Retina (tissue), 1 donor: ENCODE measurements at regions not wholly inside any gene's neighbourhood (a gene's known extent, or its start where the extent isn't known, plus 50 kb on each side); places are given as distances from the start of the nearest gene placed in this dataset.

Experiments used
- DNase-seq: peaks from one replicate; pipeline ENCODE4 v3.0.0-alpha.2; 2016

DNA sequence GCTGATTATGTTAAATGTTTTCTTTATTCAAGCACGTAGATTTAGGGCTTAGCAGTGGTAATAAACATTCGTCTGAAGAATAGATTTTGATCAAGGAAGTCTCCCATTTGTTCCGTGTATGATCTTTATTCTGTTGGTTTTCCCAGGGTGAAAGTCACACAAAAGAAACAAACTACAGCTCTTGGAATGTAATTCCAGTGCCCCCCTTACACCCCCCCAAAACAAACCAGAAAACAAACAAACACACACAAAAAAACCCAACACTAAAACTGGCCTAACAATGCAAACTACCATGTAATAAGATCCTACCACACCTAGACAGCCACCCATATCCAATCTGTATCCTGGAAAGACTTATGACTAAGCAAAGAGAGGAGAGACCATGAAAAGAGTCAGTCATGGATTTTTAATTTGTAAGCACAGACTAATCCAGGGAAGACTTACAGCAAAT is 196.2 kb upstream of the ELL2 start:
- DNase-seq, result no peak

DNA sequence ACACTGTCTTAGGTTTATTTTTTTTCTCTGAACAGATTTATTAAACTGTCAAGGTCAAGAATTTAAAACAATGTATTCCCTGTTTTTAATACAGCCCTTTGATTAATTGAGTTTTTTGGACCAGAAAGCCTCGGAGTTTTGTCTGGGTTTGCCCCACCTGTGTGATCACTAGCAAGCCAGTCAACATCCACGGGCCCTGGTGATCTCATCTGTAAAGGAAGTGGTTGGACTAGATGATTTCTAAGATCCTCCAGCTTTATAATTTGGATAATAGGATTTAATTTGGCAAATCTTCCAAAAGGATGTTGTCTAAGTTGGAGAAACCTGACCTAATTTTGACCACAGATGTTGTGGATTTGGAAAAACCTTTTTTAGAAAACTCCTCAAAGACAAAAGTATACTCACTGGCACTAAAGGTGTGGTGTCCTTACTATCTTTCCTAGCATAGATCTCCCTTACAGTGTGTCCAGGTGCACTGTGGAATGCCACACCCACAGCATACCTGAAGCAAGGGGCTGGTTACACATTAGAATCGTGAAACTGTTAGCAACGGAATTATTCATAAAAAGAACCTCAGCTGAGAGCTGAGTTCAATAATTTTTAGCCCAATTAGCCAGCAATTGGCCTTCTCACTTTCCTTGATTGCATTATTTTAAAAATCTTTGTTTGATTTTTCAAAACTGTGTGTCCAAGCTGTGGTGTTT is 195.6 kb upstream of the ELL2 start:
- DNase-seq, result no peak

DNA sequence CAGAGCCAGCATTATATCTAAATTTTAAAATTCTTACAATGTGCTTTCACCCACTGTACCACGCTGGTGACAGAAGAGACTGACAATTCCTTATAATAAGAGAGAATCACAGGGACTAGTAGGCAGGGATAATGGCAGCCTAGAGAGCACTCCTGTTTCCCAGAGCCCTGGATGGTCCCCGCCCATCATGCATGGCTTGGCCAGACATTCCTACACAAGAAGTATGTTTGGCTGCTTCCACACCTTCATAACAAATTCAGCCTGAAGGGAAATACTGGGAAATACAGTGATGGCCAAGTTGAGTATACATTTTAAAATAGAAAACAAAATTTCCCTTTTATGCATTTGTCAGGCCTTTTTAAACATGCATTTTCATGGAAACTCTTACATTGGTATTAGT is 193.5 kb upstream of the ELL2 start:
- no peak for DNase-seq

DNA sequence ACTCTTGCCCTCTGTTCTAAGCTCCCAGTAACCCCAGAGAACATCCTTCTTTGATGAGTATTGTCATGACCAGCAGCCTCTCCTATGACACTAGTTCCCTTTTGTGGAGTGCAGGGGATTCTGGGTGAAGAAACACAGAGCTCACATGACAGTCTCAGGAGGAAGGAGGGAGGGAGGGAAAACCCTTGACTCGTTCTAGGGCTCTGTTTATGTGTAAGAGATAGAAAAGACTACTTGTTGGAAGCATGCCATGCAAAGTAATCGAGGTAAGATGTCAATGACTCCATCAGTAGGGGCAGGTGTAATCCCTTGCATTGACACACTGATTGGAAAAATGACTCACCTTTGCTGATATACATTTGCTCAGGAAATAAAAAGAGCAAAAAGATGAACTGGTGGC is 190.2 kb upstream of the ELL2 start:
- DNase-seq, result no peak

DNA sequence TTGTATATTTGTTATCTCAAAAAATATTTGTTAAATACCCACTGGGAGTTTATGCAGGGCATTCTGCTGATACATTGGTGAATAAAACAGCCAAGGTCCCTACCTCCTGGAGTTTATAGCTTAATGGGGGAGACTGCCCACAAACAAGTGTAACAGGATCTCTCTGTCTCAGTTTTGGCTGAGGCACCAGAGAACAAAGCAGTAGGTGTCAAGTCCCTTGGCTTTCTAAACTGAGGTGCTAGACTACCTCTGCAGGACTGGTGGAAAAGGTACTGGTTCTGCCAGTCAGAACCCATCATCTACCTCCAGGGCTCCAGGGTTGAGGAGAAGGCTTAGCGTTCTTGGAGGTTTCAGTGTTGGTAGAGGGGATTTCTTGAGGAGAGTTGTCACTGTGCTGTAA is 188.4 kb upstream of the ELL2 start:
- DNase-seq, result no peak

DNA sequence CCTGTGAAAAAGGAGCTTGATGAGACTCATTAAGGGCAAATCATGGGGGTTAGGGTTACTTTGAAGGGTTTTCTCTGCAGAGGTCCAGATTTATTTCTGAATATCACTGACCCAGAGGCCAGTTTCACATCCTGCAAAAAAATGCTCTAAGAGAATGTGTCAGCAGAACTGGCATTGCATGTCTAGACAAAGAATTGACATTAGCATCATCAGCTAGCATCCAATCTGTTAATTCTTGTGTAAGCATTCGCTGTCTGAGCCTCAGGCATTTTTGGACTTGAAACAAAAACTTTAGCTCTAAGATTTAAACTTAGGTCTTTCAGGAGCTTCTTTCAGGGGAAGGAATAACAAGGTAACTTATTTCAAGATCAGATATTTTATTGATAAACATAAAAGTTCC is 187.9 kb upstream of the ELL2 start:
- no peak for DNase-seq

DNA sequence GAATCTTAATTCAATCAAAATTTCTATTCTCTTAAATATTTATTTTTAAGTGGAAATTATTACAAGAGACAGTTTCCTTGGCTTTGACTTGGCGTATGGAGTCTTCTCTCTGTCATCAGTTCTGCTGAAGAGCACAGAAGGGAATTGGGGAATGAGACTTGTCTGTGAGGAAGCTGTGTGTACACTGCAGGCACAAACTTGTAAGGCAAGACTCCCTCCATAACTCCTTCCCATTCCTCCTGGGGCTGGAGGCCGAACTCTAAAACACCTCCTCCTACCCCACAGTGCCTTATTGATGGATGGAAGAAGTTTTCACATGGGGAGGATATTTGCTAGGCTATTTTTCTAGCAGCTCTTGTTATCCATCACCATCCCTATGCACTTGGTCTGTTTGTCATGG is 187.4 kb upstream of the ELL2 start:
- DNase-seq, result no peak

DNA sequence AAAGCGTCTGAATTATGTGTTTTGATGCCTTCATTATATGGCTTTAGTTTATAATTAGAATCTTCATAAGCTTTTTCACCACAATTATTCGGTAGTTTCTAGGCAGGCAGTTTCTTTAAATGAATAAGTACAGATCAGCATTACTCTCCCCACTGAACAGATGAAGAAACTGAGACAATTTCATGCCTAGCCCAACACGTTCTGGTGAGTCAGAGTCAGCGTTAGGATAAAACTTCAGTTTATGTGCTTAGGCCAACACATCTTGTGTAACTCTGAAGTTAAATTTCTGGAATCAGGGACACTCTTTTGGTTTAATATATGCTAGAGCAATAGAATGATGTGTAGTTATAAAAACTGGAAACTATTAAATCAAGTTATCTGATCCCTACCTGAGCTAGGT is 186.7 kb upstream of the ELL2 start:
- DNase-seq, result no peak

DNA sequence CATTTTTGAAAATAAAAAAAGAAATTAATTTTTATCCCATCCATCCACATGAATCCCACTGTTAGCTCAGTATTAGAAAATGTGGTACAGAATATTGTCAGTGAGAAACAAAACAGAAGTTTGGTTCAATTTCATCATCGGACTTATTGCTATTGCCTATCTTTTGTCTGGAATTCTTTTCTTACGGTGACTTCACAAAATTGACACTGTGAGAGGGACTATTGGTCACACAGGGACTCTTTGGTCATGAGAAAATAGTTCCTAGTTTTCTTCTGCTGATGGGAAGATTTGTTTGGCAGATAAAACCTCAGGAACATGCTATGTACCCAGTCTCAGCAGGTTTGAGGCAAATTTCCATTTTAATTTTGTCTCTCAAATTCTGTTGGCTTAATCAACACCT is 186.2 kb upstream of the ELL2 start:
- no peak for DNase-seq

DNA sequence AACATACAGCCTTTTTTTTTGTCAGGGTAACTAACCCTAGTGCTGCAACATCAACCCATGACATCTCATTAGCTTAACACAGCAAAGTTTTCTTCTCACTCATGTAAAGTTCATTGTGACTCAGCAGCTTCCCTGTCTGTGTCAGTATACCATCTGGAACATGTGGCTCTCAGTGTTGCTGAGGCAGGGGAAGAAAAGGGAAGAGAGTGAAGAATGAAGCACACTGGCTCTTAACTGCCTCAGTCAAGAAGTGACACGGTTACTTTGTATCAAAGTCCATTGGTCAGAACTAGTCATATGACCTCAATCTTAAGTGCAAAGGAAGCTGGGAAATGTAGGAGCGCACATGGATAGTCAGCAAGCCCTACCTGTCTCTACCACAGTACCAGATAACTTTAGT is 185.0 kb upstream of the ELL2 start:
- DNase-seq, result no peak

DNA sequence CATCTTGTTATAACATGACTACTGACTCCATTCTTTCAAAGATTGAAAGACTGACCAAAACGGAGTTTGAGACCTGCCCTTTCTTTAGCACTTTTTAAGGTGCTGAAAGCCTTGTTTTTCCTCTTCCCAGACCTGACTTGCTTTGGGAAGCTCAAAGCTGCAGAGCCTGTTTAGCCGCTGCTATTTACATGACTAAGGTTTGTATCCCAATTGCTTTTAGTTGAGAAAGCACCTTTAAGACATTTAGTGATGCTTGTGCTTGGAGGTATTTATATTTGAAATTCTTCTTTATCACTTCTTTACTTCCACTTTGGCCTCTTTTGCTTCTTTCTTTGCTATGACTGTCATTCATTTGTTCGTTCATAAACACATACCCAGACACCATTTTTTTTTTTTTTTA is 182.6 kb upstream of the ELL2 start:
- no peak for DNase-seq

DNA sequence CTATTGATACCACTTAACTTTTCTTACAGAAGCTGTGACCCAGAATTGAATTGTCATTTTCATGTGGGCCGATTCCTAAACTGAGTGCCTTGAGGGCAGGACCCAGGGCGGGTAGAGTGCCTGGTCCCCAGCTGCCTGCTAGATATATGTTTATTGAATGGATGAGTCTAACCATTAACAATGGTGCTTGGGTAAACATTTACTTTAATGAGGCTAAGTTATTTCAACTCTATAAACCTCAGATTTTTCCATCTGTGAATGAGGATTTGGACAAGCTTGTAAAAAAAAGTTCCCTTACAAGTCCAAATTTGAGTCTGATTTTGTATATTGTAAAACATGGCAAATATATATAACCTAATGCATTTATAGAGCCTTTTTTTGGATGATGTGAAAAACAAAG is 181.8 kb upstream of the ELL2 start:
- DNase-seq, result no peak

DNA sequence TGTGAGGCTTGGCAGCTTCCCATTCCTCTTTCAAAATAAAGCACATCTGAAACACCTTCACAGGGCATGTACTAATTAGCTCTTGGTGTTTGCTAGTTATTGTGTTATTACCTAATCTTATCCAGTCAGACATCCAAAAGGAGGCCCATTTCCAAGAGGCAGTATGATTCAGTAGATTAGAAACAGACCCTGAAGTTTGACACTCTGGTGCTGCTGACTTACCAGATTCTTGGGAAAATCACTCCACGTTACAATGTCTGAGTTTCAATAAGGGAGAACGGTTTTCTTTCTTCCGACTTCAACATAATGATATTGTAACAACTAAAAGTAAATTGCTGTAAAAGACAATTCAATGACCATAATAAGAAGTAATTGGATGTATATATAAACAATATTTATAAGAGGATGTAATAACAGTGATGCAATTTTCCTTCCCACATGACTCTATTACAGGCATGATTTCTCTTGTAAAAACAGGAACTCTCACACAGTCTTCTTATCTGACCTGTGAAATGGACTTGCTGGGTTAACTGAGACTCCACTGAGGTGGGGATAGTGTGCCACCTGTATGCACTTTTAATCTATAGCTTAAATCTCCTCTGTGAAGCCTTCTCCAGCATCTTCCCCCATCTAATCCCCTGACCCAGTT is 181.3 kb upstream of the ELL2 start:
- no peak for DNase-seq

DNA sequence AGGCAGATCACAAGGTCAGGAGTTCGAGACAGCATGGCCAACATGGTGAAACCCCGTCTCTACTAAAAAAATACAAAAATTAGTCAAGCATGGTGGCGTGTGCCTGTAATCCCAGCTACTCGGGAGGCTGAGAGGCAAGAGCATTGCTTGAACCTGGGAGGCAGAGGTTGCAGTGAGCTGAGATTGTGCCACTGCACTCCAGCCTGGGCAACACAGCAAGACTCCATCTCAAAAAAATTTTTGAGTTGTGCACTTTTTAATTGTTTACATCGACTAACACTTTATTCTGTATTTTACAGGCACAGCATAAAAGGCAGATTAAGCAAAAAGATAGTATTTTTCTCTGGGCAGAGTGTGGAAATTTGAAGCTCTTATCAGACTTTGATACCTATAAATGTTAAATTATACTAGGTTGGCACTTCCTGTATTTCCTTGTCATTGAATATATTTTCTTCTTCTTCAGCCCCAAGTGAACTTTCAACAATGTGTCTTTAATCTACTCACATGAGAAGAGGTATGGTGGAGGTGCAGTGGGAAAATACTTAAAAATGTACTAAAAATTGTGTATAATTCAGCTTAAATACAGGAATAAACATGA is 180.6 kb upstream of the ELL2 start:
- DNase-seq, result no peak

DNA sequence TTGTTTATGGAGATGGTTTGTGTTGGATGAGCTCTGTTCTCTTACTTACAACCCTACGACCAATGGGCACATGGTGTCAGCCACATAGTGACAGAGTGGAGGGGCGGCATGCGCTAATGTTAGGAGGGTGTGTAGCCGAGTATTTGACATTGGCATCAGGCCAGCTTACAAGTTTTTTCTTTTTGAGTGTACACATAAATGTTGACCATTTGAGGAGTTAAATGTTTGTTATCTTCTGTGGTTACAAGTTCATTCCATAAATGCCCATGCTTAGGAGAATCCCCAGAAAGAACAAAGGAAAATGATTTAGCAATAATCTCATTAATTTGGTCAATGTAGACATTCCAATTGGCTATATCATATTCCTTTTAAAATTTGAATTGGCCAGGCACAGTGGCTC is 180.1 kb upstream of the ELL2 start:
- no peak for DNase-seq

DNA sequence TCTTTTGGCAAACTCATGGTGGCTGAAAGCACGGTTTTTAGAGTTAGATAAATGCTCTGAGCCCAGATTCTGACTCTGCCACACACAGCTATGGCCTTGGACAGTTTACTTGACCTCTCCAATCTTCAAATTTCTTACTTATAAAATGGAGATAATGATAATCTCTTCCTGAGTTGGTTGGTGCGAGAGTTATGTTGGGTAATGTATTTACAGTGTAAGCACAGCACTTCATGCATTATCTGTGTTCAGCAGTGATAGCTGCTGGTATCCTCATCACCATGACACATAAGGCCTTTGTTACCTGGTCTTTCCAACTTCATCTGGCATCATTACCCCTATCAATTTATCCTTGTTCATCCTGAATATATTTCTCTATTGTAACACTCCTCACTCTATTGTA is 178.8 kb upstream of the ELL2 start:
- no peak for DNase-seq

DNA sequence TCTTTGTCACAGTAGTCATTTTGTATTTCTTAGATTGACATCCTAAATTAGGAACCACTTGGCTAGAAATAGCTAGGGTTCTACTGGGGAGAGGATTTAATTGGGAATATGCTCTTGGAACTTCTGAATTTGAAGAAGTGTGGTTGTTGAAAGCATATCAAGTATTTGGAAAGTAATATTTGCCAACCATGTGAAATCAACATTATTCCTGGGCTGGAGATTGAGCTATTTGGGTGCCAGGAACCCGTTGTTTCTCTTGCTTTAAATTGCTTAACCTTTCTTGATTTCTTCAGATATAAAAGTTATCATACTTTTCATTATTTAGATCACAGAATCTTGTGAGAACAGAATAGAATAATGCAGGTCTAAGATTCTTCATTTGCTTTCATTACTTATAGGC is 178.4 kb upstream of the ELL2 start:
- no peak for DNase-seq

DNA sequence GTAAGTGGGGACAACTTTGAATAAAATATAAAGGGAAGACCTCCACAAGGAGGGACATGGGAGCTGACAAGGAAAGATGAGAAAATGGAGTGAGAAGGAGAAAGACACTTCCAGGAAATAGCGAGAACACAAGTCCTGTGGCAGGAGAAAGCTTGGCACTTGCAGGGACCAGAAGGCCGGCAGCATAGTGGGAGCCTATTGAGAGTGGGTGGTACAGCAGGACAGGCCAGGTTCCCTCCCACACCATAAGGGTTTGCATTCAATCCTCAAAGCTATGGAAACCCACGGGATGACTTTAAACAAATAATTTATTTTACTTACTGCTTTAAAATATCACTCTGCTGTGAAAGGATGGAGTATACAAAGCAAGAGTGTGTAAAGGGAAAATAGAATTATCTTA is 173.2 kb upstream of the ELL2 start:
- DNase-seq, result no peak

DNA sequence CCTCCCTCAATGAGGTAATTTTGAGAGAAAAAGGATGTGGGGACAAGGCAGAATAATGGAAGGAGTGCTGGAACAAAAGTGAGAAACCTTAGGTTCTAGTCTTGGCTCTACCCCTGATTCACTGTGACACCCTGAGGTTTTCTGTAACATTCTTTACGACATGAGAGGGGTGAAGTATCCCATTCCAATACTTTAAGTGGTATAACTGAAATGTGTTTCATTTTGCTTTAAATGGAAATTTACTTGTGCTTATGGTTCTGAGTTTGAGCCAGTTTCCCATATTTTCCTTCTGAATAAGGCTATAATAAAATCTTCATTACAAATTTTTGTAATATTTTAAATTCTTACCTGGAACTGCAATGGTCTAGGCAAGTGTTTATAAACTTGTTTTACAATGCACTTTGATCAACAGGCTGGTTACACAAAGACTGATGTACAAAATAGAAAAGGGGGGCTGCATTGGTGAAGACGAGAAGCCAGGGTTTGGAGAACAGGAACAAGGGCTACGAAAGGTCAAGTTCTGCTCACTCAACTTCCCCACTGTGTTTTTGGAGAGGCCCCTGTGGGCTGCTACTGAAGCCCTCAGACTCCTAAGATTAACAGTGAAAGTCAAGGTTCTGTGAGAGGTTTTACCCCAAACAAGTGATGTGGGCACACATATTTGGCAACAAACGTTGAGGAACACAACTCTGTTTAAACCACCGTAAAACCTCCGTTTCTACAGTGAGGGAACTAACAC is 171.9 kb upstream of the ELL2 start:
- no peak for DNase-seq

DNA sequence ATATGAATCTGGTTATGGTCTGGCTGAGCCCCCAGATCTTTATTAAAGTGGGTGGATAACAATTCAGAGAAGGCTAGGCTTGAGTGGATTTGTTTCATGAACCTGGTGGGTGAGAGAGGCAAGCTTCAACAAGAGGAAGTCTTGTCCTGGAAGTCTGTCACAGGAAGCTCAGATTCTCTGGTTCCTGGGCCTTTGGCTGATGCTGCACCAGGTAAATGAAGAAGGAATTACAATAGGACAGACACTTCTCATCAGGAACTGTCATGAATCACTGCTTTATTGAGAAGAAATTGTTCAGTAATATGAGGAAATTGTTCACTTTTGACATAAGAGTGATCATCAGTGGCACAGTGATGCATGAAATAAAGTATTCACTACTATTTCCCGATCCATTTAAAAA is 167.6 kb upstream of the ELL2 start:
- DNase-seq, result no peak

DNA sequence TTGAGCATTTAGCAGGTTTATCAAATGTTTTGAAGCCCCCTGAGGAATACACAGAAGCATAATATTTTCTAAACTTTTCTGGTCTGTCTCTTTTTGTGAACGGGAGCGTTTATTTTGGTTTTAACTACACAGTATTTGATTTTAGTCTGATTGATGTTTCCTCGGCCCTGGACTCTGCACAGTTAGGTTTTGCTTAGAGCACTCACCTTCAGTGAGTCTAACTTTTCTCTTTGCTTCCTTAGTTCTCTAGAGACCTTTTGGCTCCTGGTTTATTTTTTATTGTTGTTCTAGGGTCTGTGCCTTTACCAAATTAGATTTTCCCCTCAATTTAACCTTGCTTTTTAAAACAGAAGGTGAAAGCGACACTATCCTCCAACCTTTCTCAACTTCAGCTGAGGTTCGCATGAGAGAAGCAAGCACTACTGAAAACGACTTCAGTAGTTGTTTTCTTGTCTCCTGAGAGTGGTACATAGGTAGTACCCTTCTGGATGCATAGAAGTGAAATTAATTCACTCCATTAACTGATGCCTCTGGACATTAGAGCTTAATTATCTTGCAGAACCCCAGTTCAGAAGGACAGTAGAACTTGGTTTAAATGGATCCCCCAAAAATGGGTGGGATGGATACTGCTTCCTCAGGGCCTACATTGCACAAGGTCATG is 166.7 kb upstream of the ELL2 start:
- no peak for DNase-seq

DNA sequence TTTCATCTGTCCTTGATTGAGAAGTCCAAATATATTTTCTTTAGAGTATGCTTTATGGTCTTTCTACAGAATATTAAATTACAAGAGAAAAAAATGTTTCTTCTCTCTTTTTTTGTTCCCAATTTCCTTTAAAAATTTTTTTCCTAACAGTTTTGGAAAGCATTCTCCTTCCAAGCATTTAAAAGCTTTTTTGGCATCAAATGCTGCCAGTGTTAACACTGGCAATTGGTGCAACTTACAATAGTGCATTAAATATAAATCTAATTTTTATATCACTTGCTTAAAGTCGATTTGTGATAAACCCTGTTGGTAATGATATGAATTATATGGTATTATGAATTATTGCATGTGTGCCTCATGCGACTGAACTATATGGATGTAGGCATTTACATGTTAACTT is 165.9 kb upstream of the ELL2 start:
- no peak for DNase-seq

DNA sequence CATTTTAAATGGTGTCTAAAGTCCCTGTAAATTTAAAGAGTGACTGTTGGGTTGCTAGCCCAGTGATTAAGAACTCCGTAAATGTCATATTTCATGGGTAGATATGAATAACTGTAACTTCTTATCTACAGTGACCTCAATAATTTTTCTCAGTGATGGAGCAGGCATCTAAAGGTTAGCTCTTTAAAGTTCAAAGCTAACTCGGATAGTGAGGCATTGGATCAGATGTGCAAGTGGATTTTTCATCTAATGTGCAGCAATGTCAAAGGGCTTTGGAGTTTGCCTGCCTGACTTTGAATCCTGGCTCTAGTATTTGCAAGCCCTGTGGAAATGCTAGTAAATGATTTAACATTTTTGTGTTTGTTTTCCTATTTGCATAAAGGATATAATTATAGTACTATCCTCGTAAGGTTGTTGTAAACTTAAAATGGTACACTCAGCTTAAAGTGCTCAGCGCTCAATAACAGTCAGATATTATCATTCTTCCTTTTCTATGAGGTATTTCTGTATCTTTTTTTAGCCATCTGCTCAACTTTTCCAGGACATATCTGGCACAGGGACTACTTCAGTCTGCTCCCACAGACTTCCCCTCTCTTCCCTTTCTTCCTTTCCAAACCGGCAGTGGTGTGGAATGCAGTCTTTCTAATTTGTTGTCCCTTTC is 163.7 kb upstream of the ELL2 start:
- DNase-seq, result no peak
